Stimulated activated CD8-positive, alpha-beta memory T cell treated with anti-CD3 and anti-CD28 coated beads, Interleukin-12 subunit alpha, Interleukin-12 subunit beta, amount 100 ng/mL, for 4 hours (primary cell): ENCODE measurements at regions not wholly inside any gene's neighbourhood (a gene's known extent, or its start where the extent isn't known, plus 50 kb on each side); places are given as distances from the start of the nearest gene placed in this dataset.
"Not testable (repeated sequence)": the region's sequence is repeated elsewhere in the genome, so short reads cannot be mapped to it uniquely, and the experiment has no call there.

Experiments
- DNase-seq: peaks from one replicate; pipeline ENCODE4 v3.0.0-alpha.2; 2020; ENCODE audit warnings: low read depth

- no peak for DNase-seq
Measured at GRCh38 chr10:89952325-89952724, 250.9 kb downstream of the KIF20B start.

GRCh38 chr10:89952751-89953150, 251.4 kb downstream of the KIF20B start:
- no peak for DNase-seq

GRCh38 chr10:89954061-89954460, 252.7 kb downstream of the KIF20B start:
- DNase-seq, result no peak

- no peak for DNase-seq
Measured at GRCh38 chr10:89954787-89955566, 253.6 kb downstream of the KIF20B start.

- no peak for DNase-seq
Measured at GRCh38 chr10:89959433-89960110, 258.2 kb downstream of the KIF20B start.

- DNase-seq, result no peak
Measured at GRCh38 chr10:89963451-89964102, 262.2 kb downstream of the KIF20B start.

- DNase-seq, result no peak
Measured at GRCh38 chr10:89966211-89966610, 264.8 kb downstream of the KIF20B start.

- no peak for DNase-seq
Measured at GRCh38 chr10:89973326-89973725, 271.9 kb downstream of the KIF20B start.

GRCh38 chr10:89975071-89975470, 273.7 kb downstream of the KIF20B start:
- no peak for DNase-seq

- no peak for DNase-seq
Measured at GRCh38 chr10:89975771-89976170, 274.4 kb downstream of the KIF20B start.

GRCh38 chr10:89978081-89978480, 276.7 kb downstream of the KIF20B start:
- no peak for DNase-seq

GRCh38 chr10:89979726-89980125, 278.3 kb downstream of the KIF20B start:
- DNase-seq, result no peak

GRCh38 chr10:89980166-89980565, 278.8 kb downstream of the KIF20B start:
- no peak for DNase-seq

- DNase-seq, result no peak
Measured at GRCh38 chr10:89981891-89982290, 280.5 kb downstream of the KIF20B start.

GRCh38 chr10:89985446-89985845, 284.1 kb downstream of the KIF20B start:
- no peak for DNase-seq

GRCh38 chr10:89988361-89988760, 287.0 kb downstream of the KIF20B start:
- not testable (repeated sequence) for DNase-seq

GRCh38 chr10:89992575-89992974, 291.2 kb downstream of the KIF20B start:
- no peak for DNase-seq

- no peak for DNase-seq
Measured at GRCh38 chr10:90007226-90007625, 305.8 kb downstream of the KIF20B start.

GRCh38 chr10:90011281-90011680, 309.9 kb downstream of the KIF20B start:
- not testable (repeated sequence) for DNase-seq

- no peak for DNase-seq
Measured at GRCh38 chr10:90018819-90019218, 317.4 kb downstream of the KIF20B start.

GRCh38 chr10:90020506-90020905, 319.1 kb downstream of the KIF20B start:
- DNase-seq, result no peak

- no peak for DNase-seq
Measured at GRCh38 chr10:90023950-90024349, 322.6 kb downstream of the KIF20B start.

GRCh38 chr10:90028312-90028711, 326.9 kb downstream of the KIF20B start:
- DNase-seq, result no peak
